NCI-H510A (cell line): ENCODE measurements at regions not wholly inside any gene's neighbourhood (a gene's known extent, or its start where the extent isn't known, plus 50 kb on each side); places are given as distances from the start of the nearest gene placed in this dataset.
"Not testable (repeated sequence)": the region's sequence is repeated elsewhere in the genome, so short reads cannot be mapped to it uniquely, and the experiment has no call there.

Source experiments
- DNase-seq: peaks from one replicate; lab custom pipeline; 2025; lab: John Stamatoyannopoulos, UW

DNA sequence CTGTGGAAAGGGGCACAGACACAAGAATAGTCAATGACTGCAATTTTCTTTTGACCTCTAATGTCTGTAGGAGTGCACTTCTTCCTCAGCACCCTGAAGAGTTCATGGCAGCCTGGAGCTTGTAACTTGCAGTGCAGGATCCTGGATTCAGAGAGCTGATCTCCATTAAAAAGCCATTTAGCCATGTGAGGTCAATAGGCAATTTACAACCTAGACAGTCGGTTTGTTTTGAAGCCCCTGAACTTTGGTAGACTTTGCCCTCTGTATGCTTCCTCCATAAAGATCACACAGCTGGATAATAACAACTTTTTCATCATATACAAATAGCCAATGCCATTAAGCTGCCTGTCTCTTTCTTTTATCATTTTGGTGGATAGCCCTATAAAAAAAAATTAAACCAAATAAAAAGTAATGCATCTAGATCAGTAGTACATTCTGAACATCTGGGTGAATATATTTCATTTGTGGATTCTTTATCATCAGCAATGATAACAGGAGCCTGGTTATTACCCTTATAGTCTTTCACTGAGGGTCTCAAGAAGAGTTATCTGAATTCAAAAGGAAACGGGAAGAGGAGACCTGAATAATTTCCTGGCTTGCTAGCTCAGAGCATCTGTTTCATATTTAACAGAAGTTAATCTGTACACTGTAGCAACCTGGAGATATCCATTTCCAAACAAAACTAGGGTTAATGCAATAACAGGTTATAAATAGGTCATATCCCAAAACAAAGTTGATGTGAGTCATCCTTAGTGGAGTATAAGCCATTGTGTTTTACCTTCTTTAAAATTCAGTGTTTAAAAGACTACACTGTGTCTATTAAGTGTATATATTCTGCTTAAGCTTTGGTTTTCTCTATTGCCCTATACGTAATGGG is 193.8 kb upstream of the ACTBL2 start:
- no peak for DNase-seq

- DNase-seq, result no peak
These were observed 192.6 kb upstream of the ACTBL2 start for GRCh38 chr5:57675236-57675635.

DNA sequence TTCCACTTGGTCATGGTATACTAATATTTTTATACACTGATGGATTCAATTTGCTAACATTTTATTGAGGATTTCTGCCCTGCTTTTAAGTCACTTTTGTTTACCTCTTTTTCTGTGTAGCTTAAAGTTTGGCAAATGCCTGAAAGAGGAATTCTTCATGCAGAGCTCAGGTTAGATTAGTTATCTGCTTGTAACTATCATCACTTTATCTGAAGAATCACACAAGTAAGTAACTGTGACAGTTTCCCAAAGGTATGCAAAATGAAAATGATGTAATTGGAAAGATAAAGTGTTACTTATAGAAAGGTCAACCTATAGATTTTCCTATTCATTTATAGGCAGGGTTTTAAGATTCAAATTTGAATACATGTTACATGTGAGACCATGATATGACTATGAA is 188.8 kb upstream of the ACTBL2 start:
- no peak for DNase-seq

DNA sequence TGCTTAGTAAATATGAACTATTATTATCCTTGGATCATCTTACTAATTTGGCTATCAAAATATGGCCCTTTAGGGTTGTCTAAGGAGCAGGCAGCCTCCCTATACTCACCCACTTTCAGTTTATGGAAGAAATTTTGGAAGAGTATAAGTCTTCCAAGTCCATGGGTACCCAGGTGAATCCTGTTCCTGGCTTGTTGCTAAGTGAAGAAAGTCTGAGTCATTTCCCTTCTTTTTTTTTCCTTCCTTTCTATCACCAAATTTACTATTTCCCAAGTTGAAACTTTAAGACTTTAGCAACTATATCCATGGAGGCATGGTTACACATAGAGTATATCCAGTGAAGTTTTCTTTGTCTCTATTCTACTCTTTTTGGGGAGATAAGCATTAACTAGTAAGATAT is 184.0 kb upstream of the ACTBL2 start:
- DNase-seq, result no peak

DNA sequence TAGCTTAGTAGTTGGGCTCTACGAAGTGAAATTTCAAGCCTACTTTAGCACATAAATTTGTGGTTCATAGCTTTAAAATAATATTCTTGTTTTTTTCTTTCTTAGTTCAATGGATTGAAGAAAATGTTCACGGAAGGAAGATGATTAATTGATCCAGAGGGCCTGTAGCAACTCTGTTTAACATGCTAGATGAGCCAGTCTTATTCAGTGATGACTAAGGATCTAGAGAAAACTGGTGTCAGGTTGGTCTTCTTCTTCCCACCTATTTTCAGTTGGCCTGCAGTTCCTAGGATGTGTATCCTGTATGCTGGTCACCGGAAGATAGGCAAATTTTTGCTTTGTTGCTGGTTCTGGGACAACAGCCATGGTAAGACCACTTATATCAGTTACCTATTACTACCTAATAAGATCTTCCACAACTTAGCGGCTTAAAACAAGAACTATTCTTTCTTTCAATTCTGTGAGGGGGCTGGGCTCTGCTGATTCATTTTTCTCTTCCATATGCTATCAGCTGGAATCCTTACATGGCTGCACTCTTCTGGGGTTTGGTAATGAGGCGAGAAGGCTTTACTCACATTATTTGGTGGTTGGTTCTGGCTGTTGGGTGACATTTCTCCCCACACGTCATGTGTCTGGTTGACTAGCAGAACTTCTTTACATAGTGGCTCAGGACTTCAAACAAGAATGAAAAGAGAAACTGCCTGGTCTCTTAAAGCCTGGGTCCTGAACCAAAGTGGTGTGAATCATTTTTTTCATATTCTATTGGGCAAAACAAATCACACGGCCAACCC is 182.7 kb upstream of the ACTBL2 start:
- DNase-seq, result no peak

DNA sequence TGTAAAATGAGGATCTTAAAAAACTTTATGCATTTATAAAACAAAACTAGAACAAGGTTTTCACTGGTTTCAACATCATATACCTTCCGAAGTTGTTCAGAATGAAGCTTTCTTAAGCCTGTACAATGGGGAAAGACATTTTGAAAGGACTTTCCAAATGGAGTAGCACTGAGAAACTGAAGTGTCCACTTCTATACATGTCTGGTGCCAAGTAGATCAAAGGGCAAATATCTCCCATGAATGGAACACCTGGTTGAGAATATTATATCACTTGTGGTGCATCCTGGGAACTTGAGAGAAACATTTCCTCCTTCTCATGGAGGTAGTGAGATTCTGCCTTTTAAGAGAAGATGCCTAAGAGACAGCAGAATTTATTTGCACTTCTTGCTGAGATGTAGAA is 182.1 kb upstream of the ACTBL2 start:
- DNase-seq, result no peak

- DNase-seq, result no peak
These were observed 180.9 kb upstream of the ACTBL2 start for GRCh38 chr5:57663466-57663865.

GRCh38 chr5:57662991-57663390 is 180.4 kb upstream of the ACTBL2 start:
- DNase-seq, result no peak

- DNase-seq, result no peak
These were observed 177.3 kb upstream of the ACTBL2 start for GRCh38 chr5:57659886-57660285.

- no peak for DNase-seq
These were observed 175.4 kb upstream of the ACTBL2 start for GRCh38 chr5:57658018-57658417.

- DNase-seq, result no peak
These were observed 172.6 kb upstream of the ACTBL2 start for GRCh38 chr5:57655228-57655627.

DNA sequence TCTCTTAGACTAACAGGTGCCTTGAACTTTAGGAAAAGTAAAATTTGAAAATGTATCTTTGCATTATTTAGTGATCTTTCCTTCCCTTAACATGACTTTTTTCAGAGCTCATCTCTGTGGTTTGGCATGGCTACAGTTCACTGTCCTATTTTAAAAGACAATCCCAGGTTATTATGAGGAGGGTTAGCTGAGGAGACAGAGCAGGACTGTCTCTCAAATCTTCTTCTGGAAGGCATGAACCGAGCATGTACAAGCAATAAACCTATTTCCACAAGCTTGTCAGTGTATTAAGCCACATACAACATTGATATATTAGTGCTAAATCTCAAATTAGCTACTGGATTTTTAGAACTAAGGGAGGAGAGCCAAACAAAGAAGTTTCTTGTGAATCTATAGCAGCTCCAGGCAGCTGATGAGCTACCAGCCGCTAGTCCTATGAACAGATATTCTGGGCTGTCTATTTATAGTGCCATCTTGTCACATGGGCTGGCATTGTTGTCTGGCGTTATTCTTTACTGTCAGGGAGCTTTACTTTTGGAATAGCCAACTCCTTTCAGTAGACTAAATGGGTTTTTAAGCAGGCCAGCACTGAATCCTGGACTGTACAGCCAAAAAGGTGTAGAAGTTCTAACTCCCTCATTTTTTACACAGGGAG is 171.2 kb upstream of the ACTBL2 start:
- DNase-seq, result no peak

DNA sequence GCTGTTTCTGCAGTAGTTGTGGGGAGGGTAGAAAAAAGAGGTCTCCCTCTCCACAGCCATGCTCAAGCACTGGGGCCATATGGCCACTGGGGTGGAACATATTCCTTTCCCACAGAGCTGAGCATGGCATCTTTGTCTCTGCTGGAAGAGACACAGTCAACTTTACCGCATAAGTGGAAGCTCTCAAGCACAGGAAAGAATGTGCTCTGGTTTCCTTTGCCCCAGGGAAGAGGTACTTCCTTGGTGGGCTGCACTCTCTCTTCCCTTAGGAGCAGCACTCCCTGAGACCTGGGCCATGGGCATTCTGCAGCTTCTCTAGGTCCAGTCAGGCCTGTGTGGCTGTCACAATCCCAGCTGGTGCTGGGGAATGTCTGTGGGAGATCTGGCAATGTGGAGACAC is 168.5 kb upstream of the ACTBL2 start:
- no peak for DNase-seq

DNA sequence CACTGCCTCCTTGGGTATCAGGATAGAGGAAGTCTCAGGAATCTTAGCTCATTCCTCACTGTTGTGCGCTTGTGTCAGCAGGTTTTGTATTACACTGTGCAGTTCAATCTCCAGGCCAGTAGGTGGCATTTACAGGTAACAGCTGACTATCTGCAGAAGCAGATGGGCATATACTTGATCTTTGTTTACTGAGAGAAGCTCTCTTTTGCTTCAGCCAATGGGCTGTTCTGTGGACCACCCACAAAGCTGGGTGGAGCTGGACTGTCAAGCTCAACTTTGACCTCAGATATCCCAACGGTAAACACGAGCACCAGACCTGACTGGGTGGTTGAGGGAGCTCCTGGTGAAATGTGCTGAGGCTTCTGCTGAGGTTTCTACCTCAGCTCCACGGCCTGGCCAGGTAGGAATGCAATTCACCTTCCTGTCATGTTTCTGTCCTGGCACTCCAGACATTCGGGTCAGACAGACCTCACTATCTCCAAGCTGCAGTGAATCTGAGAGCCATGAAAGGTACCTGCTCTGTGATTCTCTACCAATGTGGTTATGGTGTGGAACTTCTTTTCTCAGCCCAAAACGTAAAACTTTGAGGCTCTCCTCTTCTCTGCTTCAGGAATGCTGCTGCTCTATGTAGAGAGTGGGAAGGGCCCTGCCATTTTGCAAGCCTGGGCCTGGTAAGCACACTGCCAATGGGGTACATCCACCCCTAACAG is 167.9 kb upstream of the ACTBL2 start:
- no peak for DNase-seq

DNA sequence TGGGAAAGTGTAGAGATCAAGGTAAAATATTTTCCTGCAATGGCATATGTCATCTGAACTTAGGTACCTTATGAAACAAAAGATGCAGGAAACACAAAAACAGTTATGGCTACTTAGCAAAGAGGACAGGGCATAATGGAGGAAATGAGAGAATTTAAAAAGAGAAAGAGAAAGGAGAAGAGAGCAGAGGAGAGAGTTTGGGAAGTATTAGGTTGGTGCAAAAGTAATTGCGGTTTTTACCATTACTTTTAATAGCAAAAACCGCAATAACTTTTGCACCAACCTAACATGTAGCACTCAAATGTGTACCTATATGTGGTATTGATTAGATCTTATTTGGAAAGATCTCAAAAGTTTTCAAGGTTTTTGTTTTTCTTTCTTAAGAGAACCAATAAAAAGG is 160.1 kb upstream of the ACTBL2 start:
- DNase-seq, result no peak

DNA sequence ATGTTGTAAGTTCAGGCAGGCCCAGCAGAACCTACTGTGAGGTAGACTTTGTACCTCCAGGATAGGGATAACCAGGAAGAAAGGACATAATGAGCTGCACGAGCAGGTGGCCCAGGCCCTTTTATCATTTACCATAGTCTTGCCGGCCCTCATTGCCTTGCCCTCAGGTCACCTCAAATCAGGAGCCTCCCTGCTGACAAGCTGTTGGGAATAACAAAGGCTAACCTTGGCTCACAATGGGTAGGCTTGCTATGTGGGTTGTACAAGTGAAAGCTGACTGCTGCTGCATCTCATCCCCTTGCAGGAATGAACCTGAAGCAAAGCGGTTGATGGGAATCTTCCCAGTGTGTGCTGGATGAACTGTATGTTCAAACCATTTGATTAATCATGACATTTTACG is 159.5 kb upstream of the ACTBL2 start:
- DNase-seq, result no peak

GRCh38 chr5:57635146-57635777 is 152.7 kb upstream of the ACTBL2 start:
- no peak for DNase-seq

GRCh38 chr5:57632937-57633336 is 150.3 kb upstream of the ACTBL2 start:
- DNase-seq, result no peak

DNA sequence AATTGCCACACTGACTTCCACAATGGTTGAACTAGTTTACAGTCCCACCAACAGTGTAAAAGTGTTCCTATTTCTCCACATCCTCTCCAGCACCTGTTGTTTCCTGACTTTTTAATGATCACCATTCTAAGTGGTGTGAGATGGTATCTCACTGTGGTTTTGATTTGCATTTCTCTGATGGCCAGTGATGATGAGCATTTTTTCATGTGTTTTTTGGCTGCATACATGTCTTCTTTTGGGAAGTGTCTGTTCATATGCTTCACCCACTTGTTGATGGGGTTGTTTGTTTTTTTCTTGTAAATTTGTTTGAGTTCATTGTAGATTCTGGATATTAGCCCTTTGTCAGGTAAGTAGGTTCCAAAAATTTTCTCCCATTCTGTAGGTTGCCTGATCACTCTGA is 148.5 kb upstream of the ACTBL2 start:
- not testable (repeated sequence) for DNase-seq

DNA sequence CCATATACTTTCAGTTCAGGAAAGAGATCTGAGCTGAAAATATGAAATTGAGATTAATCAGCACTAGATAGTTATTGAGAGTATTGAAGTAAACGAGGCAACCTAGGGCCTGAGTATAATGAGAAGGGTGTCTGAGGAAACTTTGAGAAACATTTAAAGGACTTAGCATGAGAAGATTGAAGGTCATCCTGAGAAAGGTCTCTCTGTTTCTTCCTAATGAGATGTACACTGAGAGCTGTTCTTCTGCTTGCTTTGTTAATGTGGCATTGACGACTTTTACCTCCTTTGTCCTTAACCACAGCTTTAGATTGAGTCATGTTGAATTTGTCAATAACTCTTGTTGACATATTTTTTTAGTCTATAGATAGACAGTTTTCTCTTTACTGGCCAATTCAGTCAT is 145.1 kb upstream of the ACTBL2 start:
- no peak for DNase-seq

DNA sequence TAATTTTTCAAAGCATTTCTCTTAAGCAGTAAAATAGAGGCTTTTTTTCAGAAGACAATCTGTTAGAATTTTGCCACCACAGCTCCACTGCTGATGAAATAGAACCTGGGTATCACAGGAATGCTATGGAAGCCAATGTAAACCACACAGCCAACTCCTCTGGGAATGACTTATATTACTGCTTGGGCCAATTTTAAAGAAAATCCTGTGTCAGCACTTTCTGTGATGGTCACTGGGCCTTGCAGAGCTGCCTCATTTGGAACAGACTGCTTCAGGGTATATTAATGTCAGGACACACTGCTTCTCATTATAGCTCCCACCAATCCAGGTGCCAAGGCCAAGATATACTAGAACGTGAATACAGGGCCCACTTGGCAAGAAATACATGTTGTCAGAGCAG is 144.1 kb upstream of the ACTBL2 start:
- no peak for DNase-seq

GRCh38 chr5:57621624-57622023 is 139.0 kb upstream of the ACTBL2 start:
- DNase-seq, result no peak
